ENCODE measurements at regions not wholly inside any gene's neighbourhood (a gene's known extent, or its start where the extent isn't known, plus 50 kb on each side); places are given as distances from the start of the nearest gene placed in this dataset.

GRCh38 chr4:81687471-81687870, 215.8 kb upstream of the RASGEF1B start:
- no peak for ATAC-seq
- ChIA-PET CTCF (no interaction called here), POLR2A (no interaction called here)
- H3K27ac ChIP-seq (ENCODE audit: low read length), result no peak overlapping the region
- H3K36me3 ChIP-seq (ENCODE audit: control insufficient read depth, insufficient read depth, low read length), result no peaks in the 10 kb centered on the region
- TF ChIP-seq TCF7L2 (IDR thresholded peaks at IDR 0.05; ENCODE audit: low read depth, low read length), result no peak
- no peak for TF ChIP-seq POLR2AphosphoS5 (IDR thresholded peaks at IDR 0.05; ENCODE audit: low read depth, low read length)
- TF ChIP-seq, protein P1, sequence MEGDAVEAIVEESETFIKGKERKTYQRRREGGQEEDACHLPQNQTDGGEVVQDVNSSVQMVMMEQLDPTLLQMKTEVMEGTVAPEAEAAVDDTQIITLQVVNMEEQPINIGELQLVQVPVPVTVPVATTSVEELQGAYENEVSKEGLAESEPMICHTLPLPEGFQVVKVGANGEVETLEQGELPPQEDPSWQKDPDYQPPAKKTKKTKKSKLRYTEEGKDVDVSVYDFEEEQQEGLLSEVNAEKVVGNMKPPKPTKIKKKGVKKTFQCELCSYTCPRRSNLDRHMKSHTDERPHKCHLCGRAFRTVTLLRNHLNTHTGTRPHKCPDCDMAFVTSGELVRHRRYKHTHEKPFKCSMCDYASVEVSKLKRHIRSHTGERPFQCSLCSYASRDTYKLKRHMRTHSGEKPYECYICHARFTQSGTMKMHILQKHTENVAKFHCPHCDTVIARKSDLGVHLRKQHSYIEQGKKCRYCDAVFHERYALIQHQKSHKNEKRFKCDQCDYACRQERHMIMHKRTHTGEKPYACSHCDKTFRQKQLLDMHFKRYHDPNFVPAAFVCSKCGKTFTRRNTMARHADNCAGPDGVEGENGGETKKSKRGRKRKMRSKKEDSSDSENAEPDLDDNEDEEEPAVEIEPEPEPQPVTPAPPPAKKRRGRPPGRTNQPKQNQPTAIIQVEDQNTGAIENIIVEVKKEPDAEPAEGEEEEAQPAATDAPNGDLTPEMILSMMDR (IDR thresholded peaks at IDR 0.05), result no peak
- TF ChIP-seq, protein P2, sequence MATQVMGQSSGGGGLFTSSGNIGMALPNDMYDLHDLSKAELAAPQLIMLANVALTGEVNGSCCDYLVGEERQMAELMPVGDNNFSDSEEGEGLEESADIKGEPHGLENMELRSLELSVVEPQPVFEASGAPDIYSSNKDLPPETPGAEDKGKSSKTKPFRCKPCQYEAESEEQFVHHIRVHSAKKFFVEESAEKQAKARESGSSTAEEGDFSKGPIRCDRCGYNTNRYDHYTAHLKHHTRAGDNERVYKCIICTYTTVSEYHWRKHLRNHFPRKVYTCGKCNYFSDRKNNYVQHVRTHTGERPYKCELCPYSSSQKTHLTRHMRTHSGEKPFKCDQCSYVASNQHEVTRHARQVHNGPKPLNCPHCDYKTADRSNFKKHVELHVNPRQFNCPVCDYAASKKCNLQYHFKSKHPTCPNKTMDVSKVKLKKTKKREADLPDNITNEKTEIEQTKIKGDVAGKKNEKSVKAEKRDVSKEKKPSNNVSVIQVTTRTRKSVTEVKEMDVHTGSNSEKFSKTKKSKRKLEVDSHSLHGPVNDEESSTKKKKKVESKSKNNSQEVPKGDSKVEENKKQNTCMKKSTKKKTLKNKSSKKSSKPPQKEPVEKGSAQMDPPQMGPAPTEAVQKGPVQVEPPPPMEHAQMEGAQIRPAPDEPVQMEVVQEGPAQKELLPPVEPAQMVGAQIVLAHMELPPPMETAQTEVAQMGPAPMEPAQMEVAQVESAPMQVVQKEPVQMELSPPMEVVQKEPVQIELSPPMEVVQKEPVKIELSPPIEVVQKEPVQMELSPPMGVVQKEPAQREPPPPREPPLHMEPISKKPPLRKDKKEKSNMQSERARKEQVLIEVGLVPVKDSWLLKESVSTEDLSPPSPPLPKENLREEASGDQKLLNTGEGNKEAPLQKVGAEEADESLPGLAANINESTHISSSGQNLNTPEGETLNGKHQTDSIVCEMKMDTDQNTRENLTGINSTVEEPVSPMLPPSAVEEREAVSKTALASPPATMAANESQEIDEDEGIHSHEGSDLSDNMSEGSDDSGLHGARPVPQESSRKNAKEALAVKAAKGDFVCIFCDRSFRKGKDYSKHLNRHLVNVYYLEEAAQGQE (IDR thresholded peaks at IDR 0.05; ENCODE audit: insufficient read depth in 1 of 2, low read depth in 2 of 2, low read length in 1 of 2), result no peak
- no peak for TF ChIP-seq SIN3A (IDR thresholded peaks at IDR 0.05; ENCODE audit: borderline replicate concordance, insufficient read depth, low read depth, low read length)
- H3K4me1 ChIP-seq (ENCODE audit: control insufficient read depth, insufficient read depth, low read length), result no peaks in the 10 kb centered on the region
- DNase-seq (ENCODE audit: low read depth, low spot score), result no peak
- no peaks in the 10 kb centered on the region for H3K9me3 ChIP-seq (ENCODE audit: control insufficient read depth, insufficient read depth, low read depth, low read length)
- no peak overlapping the region for H3K4me3 ChIP-seq (ENCODE audit: low read depth in 2 of 2, low read length in 2 of 2)
- H3K27me3 ChIP-seq (ENCODE audit: control insufficient read depth, insufficient read depth, low read length), result no peaks in the 10 kb centered on the region
- intact Hi-C loops (cut with micrococcal nuclease; ENCODE audit: unreplicated experiment), result no loop called here
- in situ Hi-C loops (cut with HindIII; ENCODE audit: low pct_unique_long_range_greater_than_20kb, low sequenced_read_pairs), result no loop called here
- no TSS peak for BruUV-seq (replicated peaks)

GRCh38 chr4:81685104-81685503, 213.4 kb upstream of the RASGEF1B start:
- Histone ChIP-seq H3K27ac (ENCODE audit: low read length) (no peak overlapping the region), H3K9me3 (ENCODE audit: control insufficient read depth, insufficient read depth, low read depth, low read length) (no peaks in the 10 kb centered on the region), H3K27me3 (ENCODE audit: control insufficient read depth, insufficient read depth, low read length) (no peaks in the 10 kb centered on the region), H3K36me3 (ENCODE audit: control insufficient read depth, insufficient read depth, low read length) (no peaks in the 10 kb centered on the region), H3K4me3 (ENCODE audit: low read depth in 2 of 2, low read length in 2 of 2) (no peak overlapping the region), H3K4me1 (ENCODE audit: control insufficient read depth, insufficient read depth, low read length) (no peaks in the 10 kb centered on the region)
- TF ChIP-seq, protein P1 (IDR thresholded peaks at IDR 0.05), result no peak
- TF ChIP-seq TCF7L2 (IDR thresholded peaks at IDR 0.05; ENCODE audit: low read depth, low read length) (no peak), SIN3A (IDR thresholded peaks at IDR 0.05; ENCODE audit: borderline replicate concordance, insufficient read depth, low read depth, low read length) (no peak), POLR2AphosphoS5 (IDR thresholded peaks at IDR 0.05; ENCODE audit: low read depth, low read length) (no peak)
- TF ChIP-seq, protein P2 (IDR thresholded peaks at IDR 0.05; ENCODE audit: insufficient read depth in 1 of 2, low read depth in 2 of 2, low read length in 1 of 2), result no peak
- in situ Hi-C loops (cut with HindIII; ENCODE audit: low pct_unique_long_range_greater_than_20kb, low sequenced_read_pairs), result no loop called here
- intact Hi-C loops (cut with micrococcal nuclease; ENCODE audit: unreplicated experiment), result no loop called here
- DNase-seq (ENCODE audit: low read depth, low spot score) (no peak), ATAC-seq (no peak)
- ChIA-PET CTCF (no interaction called here), POLR2A (no interaction called here)
- BruUV-seq (replicated peaks), result no TSS peak

Measured in Panc1 (cell line).